AG04449 (cell line): ENCODE measurements at regions not wholly inside any gene's neighbourhood (a gene's known extent, or its start where the extent isn't known, plus 50 kb on each side); places are given as distances from the start of the nearest gene placed in this dataset.

Experiments
- CTCF ChIA-PET: fragments of 350-600 bp; formaldehyde crosslinking; extraction: SDS; loops from one replicate; lab custom pipeline; 2021; ENCODE audit warnings: antibody characterized with exemption; lab: Yijun Ruan, JAX
- POLR2A ChIA-PET: fragments of 400-600, 350-600 bp; formaldehyde crosslinking; extraction: SDS; loops from one replicate; lab custom pipeline; 2020; ENCODE audit warnings: antibody characterized with exemption, inconsistent platforms; lab: Yijun Ruan, JAX
- DNase-seq: peaks from one replicate; pipeline ENCODE4 v3.0.0-alpha.2; 2010; ENCODE audit warnings: low read depth, low spot score
- H3K4me3 ChIP-seq: 2 replicates; pipeline ENCODE4 v1.5.1; 2011; ENCODE audit warnings: low read depth, mild to moderate bottlenecking, control low read depth, low read length
- TF ChIP-seq, protein P1 (sequence below): IDR thresholded peaks from one replicate; pipeline ENCODE4 v1.5.1; 2011; ENCODE audit warnings: mild to moderate bottlenecking, moderate library complexity, low read length, control low read depth, inconsistent platforms; ENCODE audit not compliant: insufficient read depth; ENCODE audit errors: missing control alignments

DNA sequence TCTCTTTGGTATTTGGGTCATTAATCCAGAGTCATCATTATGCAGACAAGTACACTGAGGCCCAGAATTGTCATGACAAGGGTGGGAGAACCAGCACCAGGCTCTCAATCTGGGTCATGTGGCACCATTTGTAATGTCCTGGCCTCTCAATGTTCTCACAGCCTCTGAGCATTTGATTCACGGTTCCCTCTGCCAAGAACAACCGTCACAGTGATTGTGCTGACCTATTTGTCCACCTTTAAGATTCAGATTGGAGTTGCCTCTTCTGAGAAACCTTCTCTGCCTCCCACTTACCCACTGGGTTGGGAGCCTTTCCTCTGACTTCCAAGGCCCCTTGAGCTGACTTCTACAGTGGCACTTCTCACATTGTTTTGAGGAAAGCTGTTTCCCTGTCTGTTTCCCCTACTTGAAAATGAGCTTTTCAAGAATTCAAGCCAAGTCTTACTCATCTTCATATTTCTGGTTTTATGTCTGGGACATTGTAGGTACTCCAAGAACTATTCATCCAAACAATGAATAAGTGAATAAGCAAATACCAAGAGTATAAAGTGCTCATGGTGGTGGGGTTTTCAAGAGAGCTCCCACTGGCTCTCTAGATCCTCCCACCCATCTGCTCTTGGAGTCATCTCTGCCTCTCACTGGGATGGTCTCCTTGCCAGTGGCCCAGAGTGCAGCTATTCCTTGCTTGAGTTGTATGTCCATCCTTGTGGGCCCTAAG is 126.4 kb upstream of the E2F8 start:
- TF ChIP-seq, protein P1, sequence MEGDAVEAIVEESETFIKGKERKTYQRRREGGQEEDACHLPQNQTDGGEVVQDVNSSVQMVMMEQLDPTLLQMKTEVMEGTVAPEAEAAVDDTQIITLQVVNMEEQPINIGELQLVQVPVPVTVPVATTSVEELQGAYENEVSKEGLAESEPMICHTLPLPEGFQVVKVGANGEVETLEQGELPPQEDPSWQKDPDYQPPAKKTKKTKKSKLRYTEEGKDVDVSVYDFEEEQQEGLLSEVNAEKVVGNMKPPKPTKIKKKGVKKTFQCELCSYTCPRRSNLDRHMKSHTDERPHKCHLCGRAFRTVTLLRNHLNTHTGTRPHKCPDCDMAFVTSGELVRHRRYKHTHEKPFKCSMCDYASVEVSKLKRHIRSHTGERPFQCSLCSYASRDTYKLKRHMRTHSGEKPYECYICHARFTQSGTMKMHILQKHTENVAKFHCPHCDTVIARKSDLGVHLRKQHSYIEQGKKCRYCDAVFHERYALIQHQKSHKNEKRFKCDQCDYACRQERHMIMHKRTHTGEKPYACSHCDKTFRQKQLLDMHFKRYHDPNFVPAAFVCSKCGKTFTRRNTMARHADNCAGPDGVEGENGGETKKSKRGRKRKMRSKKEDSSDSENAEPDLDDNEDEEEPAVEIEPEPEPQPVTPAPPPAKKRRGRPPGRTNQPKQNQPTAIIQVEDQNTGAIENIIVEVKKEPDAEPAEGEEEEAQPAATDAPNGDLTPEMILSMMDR = no peak
- no peak overlapping the region for H3K4me3 ChIP-seq
- DNase-seq = peak; percentile 26
- POLR2A ChIA-PET = interaction anchor here (0.5 to 0.8 kb wide), 3 partner anchors 229 to 526 kb away, joined by 3 to 5 read pairs (median 3); no protein-coding TSS in a partner anchor
- CTCF ChIA-PET = interaction anchor here (1.5 to 1.7 kb wide), 3 partner anchors 11 to 188 kb away, joined by 4 to 5 read pairs (median 4); no protein-coding TSS in a partner anchor

DNA sequence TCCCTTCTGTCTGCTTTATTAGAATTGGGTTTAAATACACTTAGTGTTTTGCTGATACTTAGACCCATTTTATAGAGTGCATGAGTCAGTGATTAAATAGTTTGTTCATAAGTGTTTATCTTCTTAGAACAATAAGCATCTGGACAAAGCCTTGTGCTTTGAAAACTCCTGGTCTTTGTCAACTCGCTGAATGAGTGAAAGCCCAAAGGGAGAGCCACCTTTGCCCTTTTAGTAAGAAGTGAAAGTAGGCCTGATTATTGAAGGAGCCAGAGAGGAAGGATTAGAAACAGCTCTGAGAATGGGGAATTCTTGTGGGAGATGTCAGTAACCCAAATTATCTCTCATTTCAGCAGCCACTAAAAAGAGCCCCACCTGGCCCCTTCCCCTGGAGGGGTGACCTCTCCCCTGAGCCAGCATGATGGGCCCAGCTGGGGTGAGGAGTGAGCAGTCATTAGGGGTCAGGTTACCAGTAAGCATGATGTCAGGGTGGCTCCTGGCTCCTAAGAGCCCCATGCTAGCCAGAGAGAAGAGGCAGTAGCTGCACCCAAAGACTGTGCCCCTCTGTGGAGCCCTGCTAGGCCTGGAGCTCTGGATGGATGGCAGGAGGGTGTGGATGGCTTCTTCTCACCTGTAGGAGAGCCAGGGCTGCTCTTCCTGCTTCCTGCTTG is 125.1 kb upstream of the E2F8 start:
- TF ChIP-seq, protein P1 = no peak
- ChIA-PET CTCF (interaction anchor here (0.7 to 1.7 kb wide), 5 partner anchors 9 to 191 kb away, joined by 3 to 5 read pairs (median 4); no protein-coding TSS in a partner anchor), POLR2A (no interaction called here)
- no peak overlapping the region for H3K4me3 ChIP-seq
- DNase-seq = no peak

DNA sequence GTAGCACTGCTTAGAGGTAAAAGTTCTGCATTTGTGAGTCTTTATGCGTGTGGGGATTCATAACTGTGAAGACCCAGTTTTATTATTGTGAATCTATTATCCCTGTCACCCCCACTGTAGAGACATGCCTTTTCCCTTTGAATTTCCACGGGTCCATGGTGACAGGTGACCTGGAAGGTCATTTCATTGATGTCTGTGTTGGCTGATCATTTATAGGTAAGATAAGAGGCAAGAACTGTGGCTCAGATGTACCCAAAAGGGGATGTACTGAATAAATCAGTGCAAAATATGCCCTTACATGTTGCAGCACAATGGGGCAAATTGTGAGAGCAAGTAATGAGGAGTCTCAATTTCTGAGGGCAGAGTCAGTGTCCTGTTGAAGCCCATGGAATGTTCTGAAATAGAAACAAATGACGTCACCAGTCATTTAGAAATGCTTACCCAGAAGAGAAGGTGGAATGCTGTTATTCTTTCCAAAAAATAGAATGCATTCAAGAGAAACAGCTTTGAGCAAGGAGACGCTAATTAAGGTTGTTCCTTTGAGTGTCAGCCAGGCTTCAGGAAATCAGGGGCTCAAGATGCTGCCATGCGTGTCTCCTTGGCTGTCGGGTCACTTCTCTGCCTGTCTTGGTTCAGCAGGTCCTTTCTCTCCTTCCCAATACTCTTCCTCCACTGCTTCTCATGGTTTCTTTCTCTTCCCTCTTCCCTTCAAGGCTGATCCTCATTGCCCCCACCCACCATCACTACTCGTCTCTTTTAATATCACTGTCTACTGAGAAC is 118.7 kb upstream of the E2F8 start:
- no peak overlapping the region for H3K4me3 ChIP-seq
- CTCF ChIA-PET = interaction anchor here (1.4 kb wide), 1 partner anchor 33 kb away, joined by 3 read pairs; no protein-coding TSS in a partner anchor
- POLR2A ChIA-PET = no interaction called here
- peak; percentile 26 for DNase-seq
- TF ChIP-seq, protein P1 = no peak

DNA sequence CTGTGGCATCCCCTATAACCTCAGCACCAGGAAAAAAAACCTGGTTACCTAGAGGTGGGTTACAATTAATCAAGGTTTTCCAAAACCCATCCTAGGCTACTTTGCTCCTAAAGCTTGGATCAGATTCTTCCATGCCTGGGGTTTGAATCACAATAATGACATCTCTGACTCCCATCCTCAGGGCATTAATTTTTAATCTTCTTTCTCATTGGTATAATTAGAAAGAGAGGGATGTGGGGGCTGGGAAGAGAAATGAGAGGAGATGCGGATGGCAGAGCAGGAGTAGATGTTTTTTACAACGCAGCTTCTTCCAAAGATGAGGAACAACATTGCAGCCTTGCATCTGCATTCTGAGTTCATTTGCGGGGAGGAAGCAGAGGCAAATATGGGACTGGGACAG is 117.2 kb upstream of the E2F8 start:
- TF ChIP-seq, protein P1 = no peak
- ChIA-PET CTCF (no interaction called here), POLR2A (no interaction called here)
- no peak overlapping the region for H3K4me3 ChIP-seq
- no peak for DNase-seq

DNA sequence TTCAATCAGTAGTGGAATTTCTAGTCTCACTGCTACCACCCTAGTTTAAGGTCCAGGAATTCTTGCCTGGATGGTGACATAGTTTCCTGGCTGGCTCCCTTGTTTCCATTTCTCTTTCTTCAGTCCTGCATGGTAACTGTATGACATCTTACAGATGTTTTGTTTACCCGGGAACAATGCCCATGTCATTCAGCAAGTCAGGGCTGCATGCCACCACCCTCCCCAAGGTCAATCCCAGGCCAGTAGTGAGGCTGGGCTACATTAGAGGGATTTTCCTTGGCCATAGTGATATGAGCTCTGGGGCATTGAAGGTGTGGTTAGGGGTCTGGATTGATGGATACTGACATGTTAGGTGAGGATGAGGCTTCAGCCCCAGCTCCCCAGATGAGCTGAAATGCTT is 114.9 kb upstream of the E2F8 start:
- TF ChIP-seq, protein P1 = no peak
- H3K4me3 ChIP-seq = no peak overlapping the region
- DNase-seq = no peak
- ChIA-PET POLR2A (no interaction called here), CTCF (interaction anchor here (0.7 kb wide), 1 partner anchor 13 kb away, joined by 3 read pairs; no protein-coding TSS in a partner anchor)
